ENCODE measurements at regions not wholly inside any gene's neighbourhood (a gene's known extent, or its start where the extent isn't known, plus 50 kb on each side); places are given as distances from the start of the nearest gene placed in this dataset.
"Not testable (repeated sequence)": the region's sequence is repeated elsewhere in the genome, so short reads cannot be mapped to it uniquely, and the experiment has no call there.

- not testable (repeated sequence) for DNase-seq; H3K27me3 ChIP-seq (ENCODE audit: control insufficient read depth, insufficient read depth, low read length); H3K36me3 ChIP-seq (replicated peaks; ENCODE audit: control insufficient read depth, insufficient read depth, low read length); H3K4me3 ChIP-seq (ENCODE audit: insufficient read depth, low read depth, low read length)
Measured at GRCh38 chr10:78681986-78682385, 386.8 kb upstream of the ZMIZ1 start.

DNA sequence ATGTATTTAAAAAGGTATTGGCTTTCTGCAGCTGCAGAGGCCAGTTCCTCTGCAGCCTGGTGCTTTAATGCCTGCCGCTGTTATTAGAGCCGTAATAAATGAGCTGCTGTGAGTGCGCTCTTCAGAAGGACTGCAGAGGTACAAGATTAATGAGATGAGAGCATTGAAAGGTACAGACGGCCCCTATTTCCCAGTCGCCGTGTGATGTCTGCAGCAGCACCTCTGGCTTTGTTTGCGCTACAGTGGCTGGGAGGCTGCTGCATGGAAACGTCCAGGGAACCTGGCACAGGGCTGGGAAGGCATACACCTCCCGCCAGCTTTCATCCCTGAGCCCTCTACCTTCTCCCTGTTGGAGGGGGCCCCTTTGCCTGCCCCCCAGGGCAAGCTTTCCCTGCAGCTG is 383.8 kb upstream of the ZMIZ1 start:
- H3K4me3 ChIP-seq (ENCODE audit: insufficient read depth, low read depth, low read length): no peak overlapping the region
- H3K36me3 ChIP-seq (replicated peaks; ENCODE audit: control insufficient read depth, insufficient read depth, low read length): no peaks in the 10 kb centered on the region
- DNase-seq: no peak
- H3K27me3 ChIP-seq (ENCODE audit: control insufficient read depth, insufficient read depth, low read length): no peaks in the 10 kb centered on the region

GRCh38 chr10:78685466-78686103 is 383.2 kb upstream of the ZMIZ1 start:
- no peak for DNase-seq
- H3K27me3 ChIP-seq (ENCODE audit: control insufficient read depth, insufficient read depth, low read length): no peaks in the 10 kb centered on the region
- no peak overlapping the region for H3K4me3 ChIP-seq (ENCODE audit: insufficient read depth, low read depth, low read length)
- no peaks in the 10 kb centered on the region for H3K36me3 ChIP-seq (replicated peaks; ENCODE audit: control insufficient read depth, insufficient read depth, low read length)

- no peaks in the 10 kb centered on the region for H3K27me3 ChIP-seq (ENCODE audit: control insufficient read depth, insufficient read depth, low read length)
- no peak overlapping the region for H3K4me3 ChIP-seq (ENCODE audit: insufficient read depth, low read depth, low read length)
- no peak for DNase-seq
- H3K36me3 ChIP-seq (replicated peaks; ENCODE audit: control insufficient read depth, insufficient read depth, low read length): no peaks in the 10 kb centered on the region
Measured at GRCh38 chr10:78686444-78687060, 382.2 kb upstream of the ZMIZ1 start.

DNA sequence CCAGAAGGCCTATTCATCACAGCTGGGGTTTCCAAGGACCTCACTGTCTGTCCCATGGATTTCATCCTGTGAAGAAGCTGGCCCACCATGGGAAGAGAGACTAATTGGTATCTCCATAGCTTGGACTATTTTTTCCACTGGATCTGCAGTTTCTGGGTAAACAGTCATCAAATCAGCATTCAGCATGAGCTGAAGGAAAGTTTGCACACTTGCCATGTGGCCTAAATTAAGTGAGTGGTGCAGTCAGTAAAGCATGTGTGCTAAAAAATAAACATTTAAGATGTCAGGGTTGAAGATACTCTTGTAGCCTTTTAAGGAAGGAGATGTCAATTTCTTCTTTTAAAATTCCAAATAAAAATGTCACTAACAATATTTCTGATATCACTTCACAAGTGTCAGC is 381.1 kb upstream of the ZMIZ1 start:
- no peaks in the 10 kb centered on the region for H3K27me3 ChIP-seq (ENCODE audit: control insufficient read depth, insufficient read depth, low read length)
- H3K4me3 ChIP-seq (ENCODE audit: insufficient read depth, low read depth, low read length): no peak overlapping the region
- DNase-seq: no peak
- no peaks in the 10 kb centered on the region for H3K36me3 ChIP-seq (replicated peaks; ENCODE audit: control insufficient read depth, insufficient read depth, low read length)

GRCh38 chr10:78688230-78688900 is 380.4 kb upstream of the ZMIZ1 start:
- H3K36me3 ChIP-seq (replicated peaks; ENCODE audit: control insufficient read depth, insufficient read depth, low read length): no peaks in the 10 kb centered on the region
- no peak overlapping the region for H3K4me3 ChIP-seq (ENCODE audit: insufficient read depth, low read depth, low read length)
- DNase-seq: no peak
- H3K27me3 ChIP-seq (ENCODE audit: control insufficient read depth, insufficient read depth, low read length): no peaks in the 10 kb centered on the region

- Histone ChIP-seq H3K36me3 (replicated peaks; ENCODE audit: control insufficient read depth, insufficient read depth, low read length) (no peaks in the 10 kb centered on the region), H3K4me3 (ENCODE audit: insufficient read depth, low read depth, low read length) (no peak overlapping the region), H3K27me3 (ENCODE audit: control insufficient read depth, insufficient read depth, low read length) (no peaks in the 10 kb centered on the region)
- DNase-seq: peak; percentile 40
Measured at GRCh38 chr10:78688901-78689583, 379.7 kb upstream of the ZMIZ1 start.

DNA sequence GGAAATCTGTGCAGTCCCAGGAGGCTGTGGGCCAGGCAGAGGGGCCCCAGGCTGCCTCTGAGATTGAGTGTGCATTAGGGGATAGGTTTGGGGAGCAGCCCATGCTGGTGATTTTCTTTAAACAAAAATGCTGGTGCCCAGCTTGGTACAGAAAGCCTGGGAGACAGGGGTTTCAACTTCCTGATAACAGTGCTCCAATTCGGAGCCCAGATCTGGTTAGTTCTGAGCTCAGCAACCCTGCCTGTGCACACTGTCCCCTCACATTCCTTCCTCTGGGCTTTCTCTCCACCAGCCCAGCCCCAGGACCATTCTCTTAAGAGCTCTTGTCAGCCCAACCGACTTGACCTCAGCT is 379.2 kb upstream of the ZMIZ1 start:
- no peaks in the 10 kb centered on the region for H3K27me3 ChIP-seq (ENCODE audit: control insufficient read depth, insufficient read depth, low read length)
- H3K4me3 ChIP-seq (ENCODE audit: insufficient read depth, low read depth, low read length): no peak overlapping the region
- DNase-seq: no peak
- no peaks in the 10 kb centered on the region for H3K36me3 ChIP-seq (replicated peaks; ENCODE audit: control insufficient read depth, insufficient read depth, low read length)

- no peak for DNase-seq
- H3K36me3 ChIP-seq (replicated peaks; ENCODE audit: control insufficient read depth, insufficient read depth, low read length): no peaks in the 10 kb centered on the region
- no peaks in the 10 kb centered on the region for H3K27me3 ChIP-seq (ENCODE audit: control insufficient read depth, insufficient read depth, low read length)
- H3K4me3 ChIP-seq (ENCODE audit: insufficient read depth, low read depth, low read length): no peak overlapping the region
Measured at GRCh38 chr10:78690354-78691111, 378.2 kb upstream of the ZMIZ1 start.

GRCh38 chr10:78691301-78692030 is 377.3 kb upstream of the ZMIZ1 start:
- H3K4me3 ChIP-seq (ENCODE audit: insufficient read depth, low read depth, low read length): no peak overlapping the region
- no peak for DNase-seq
- no peaks in the 10 kb centered on the region for H3K27me3 ChIP-seq (ENCODE audit: control insufficient read depth, insufficient read depth, low read length)
- no peaks in the 10 kb centered on the region for H3K36me3 ChIP-seq (replicated peaks; ENCODE audit: control insufficient read depth, insufficient read depth, low read length)

- no peaks in the 10 kb centered on the region for H3K27me3 ChIP-seq (ENCODE audit: control insufficient read depth, insufficient read depth, low read length)
- no peak for DNase-seq
- H3K36me3 ChIP-seq (replicated peaks; ENCODE audit: control insufficient read depth, insufficient read depth, low read length): no peaks in the 10 kb centered on the region
- H3K4me3 ChIP-seq (ENCODE audit: insufficient read depth, low read depth, low read length): no peak overlapping the region
Measured at GRCh38 chr10:78692071-78692470, 376.7 kb upstream of the ZMIZ1 start.

GRCh38 chr10:78695846-78696245 is 372.9 kb upstream of the ZMIZ1 start:
- DNase-seq: no peak
- no peak overlapping the region for H3K4me3 ChIP-seq (ENCODE audit: insufficient read depth, low read depth, low read length)
- H3K27me3 ChIP-seq (ENCODE audit: control insufficient read depth, insufficient read depth, low read length): peaks cover 3% of the 10 kb centered on the region; the same call in 1 of the 2 replicates
- no peaks in the 10 kb centered on the region for H3K36me3 ChIP-seq (replicated peaks; ENCODE audit: control insufficient read depth, insufficient read depth, low read length)

DNA sequence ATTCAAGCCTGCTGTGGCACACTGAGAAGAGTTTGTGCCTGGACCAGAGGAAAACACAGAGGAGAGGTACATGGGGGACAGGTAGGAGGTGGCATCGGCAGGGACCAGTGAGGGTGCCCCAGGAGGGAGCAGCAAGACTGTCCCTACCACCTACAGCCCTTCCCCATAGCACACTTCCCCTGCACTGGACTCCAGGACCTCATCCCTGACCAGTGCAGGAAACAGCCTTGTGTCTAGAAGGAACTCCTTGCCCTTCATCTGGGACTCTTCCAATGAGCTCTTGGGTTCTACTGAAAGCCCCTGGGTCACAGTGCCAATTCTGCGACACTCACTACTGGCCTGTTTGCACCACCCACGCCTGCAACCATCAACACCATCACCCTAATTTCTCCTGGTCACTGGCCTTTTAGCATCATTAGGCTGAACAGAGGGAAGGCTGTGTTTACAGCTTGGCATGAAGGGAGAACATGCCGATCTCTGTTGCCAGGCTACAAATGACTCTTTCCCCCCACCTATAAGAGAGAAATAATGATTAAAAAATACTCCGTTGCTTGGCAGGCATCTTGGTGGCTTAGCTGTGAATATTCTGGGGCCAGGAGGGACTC is 371.9 kb upstream of the ZMIZ1 start:
- DNase-seq: no peak
- no peaks in the 10 kb centered on the region for H3K36me3 ChIP-seq (replicated peaks; ENCODE audit: control insufficient read depth, insufficient read depth, low read length)
- no peak overlapping the region for H3K4me3 ChIP-seq (ENCODE audit: insufficient read depth, low read depth, low read length)
- peaks cover 3% of the 10 kb centered on the region; the same call in 1 of the 2 replicates for H3K27me3 ChIP-seq (ENCODE audit: control insufficient read depth, insufficient read depth, low read length)

All from H7 (cell line).